BE2C (cell line): ENCODE measurements at regions not wholly inside any gene's neighbourhood (a gene's known extent, or its start where the extent isn't known, plus 50 kb on each side); places are given as distances from the start of the nearest gene placed in this dataset.

ENCODE experiments used
- DNase-seq: peaks from one replicate; pipeline ENCODE4 v3.0.0-alpha.2; 2020
- H3K27me3 ChIP-seq: fragments of 250-450 bp; sonication (Bioruptor Pico); 2 replicates; pipeline ENCODE4 v1.5.1; 2020; ENCODE audit warnings: mild to moderate bottlenecking
- H3K36me3 ChIP-seq: fragments of 250-450 bp; sonication (Bioruptor Pico); 2 replicates; pipeline ENCODE4 v1.5.1; 2020; ENCODE audit warnings: mild to moderate bottlenecking
- H3K4me1 ChIP-seq: fragments of 250-450 bp; sonication (Bioruptor Pico); 2 replicates; pipeline ENCODE4 v1.5.1; 2020
- H3K4me3 ChIP-seq: 2 replicates; pipeline ENCODE4 v1.5.1; 2011; ENCODE audit warnings: low read depth, low read length
- H3K9me3 ChIP-seq: fragments of 250-450 bp; sonication (Bioruptor Pico); 2 replicates; pipeline ENCODE4 v1.5.1; 2020
- TF ChIP-seq, protein P1 (sequence below): IDR thresholded peaks from 2 replicates; pipeline ENCODE4 v1.5.1; 2012; ENCODE audit warnings: mild to moderate bottlenecking, low read depth, low read length

DNA sequence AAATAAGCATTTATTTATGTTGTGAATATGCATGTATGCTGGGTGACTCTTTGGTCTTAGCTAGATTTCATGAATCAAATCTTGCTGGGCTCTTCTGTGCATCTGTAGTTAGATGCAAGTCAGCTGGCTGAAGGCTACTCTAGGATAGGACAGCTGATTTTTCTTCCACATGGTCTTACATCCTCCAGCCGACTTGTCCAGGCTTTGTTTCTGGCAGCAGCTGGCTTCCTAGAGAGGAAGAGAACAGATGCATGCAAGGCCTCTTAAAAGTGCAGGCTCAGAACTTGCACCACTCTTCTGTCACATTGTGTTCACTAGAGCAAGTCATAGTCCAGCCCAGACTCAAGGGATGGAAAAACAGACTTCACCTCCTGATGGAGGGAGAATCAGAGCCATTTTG lies 435.4 kb upstream of the STXBP6 start:
- no peaks in the 10 kb centered on the region for H3K9me3 ChIP-seq
- TF ChIP-seq, protein P1, sequence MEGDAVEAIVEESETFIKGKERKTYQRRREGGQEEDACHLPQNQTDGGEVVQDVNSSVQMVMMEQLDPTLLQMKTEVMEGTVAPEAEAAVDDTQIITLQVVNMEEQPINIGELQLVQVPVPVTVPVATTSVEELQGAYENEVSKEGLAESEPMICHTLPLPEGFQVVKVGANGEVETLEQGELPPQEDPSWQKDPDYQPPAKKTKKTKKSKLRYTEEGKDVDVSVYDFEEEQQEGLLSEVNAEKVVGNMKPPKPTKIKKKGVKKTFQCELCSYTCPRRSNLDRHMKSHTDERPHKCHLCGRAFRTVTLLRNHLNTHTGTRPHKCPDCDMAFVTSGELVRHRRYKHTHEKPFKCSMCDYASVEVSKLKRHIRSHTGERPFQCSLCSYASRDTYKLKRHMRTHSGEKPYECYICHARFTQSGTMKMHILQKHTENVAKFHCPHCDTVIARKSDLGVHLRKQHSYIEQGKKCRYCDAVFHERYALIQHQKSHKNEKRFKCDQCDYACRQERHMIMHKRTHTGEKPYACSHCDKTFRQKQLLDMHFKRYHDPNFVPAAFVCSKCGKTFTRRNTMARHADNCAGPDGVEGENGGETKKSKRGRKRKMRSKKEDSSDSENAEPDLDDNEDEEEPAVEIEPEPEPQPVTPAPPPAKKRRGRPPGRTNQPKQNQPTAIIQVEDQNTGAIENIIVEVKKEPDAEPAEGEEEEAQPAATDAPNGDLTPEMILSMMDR = no peak
- DNase-seq = no peak
- H3K4me1 ChIP-seq = no peaks in the 10 kb centered on the region
- no peak overlapping the region for H3K4me3 ChIP-seq
- H3K36me3 ChIP-seq = no peaks in the 10 kb centered on the region
- H3K27me3 ChIP-seq = no peaks in the 10 kb centered on the region

DNA sequence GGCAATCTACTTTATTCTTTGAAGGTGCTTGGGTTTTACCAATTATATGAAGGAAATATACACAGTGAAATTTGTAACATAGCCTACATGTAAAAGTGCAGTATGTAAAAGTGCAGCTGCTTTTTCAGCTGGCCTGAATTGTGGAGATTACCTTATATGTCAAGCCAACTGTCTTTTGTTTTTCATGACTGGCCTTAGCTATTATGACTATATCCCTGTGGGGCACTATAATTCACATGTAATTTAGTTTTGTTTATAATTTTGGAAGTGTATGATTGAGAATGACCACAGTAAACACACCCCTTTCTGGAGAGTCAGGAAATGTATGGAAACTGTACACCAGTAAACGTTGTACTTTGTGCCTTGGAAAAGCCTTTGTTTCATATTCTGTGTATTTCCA lies 435.0 kb upstream of the STXBP6 start:
- DNase-seq = no peak
- Histone ChIP-seq H3K9me3 (no peaks in the 10 kb centered on the region), H3K36me3 (no peaks in the 10 kb centered on the region), H3K4me3 (no peak overlapping the region), H3K27me3 (no peaks in the 10 kb centered on the region), H3K4me1 (no peaks in the 10 kb centered on the region)
- TF ChIP-seq, protein P1 = no peak

DNA sequence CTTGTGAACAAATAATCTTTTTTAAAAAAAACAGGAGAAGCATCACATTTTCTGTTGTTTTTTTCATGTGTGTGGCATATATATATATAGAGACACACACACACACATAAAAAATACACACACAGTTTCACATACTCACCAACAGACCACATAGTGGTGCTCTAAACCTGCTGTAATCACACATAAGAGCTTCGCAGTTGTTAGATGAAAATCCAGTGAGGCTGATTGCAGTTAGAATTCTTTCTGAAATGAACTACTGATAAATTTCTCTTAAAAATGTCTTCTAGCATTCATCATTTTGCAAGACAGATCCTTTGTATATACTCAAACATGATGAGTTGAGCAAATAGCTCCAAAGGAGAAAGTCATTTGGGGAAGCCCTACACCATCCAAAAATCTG lies 434.3 kb upstream of the STXBP6 start:
- no peaks in the 10 kb centered on the region for H3K9me3 ChIP-seq
- TF ChIP-seq, protein P1 = no peak

DNA sequence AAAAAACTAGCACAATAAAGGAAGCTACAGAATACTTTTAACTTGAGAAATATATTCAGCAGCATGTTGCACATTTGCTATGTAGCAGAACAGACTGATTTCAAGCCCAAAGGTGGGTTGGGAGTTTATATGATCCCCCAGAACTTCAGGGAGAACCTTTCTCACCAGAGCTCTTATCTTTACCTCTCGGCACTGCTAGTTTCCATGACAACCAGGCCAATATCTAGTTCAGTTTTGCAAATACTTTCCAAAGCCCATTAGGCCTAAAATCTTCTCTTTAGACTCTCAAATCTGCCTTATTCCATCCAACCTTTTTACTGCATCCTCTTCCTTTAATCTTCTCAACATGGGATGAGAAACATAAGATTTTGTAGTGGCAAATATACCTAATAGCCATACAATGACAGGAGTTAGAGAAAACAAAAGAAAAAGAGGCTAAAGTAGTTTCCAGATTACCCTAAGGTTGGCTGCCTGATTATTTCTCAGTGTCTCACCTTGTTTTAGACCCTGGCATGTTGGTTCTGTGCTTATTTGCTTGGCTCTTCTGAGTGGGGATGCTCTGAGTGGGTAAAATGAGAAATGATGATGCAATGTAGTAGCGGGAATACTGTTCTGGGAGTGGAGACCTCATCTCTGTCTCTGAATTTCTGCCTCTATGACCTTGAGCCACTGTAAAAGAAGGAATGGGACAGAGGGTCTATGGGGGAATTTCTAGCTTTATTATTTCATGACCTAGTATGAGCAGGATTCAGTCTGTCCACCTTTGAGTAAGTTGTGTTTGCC lies 427.6 kb upstream of the STXBP6 start:
- TF ChIP-seq, protein P1 = no peak
- no peaks in the 10 kb centered on the region for H3K27me3 ChIP-seq
- H3K36me3 ChIP-seq = no peaks in the 10 kb centered on the region
- no peaks in the 10 kb centered on the region for H3K4me1 ChIP-seq
- no peak for DNase-seq
- H3K9me3 ChIP-seq = no peaks in the 10 kb centered on the region
- no peak overlapping the region for H3K4me3 ChIP-seq

More for the DNA sequence above, 434.3 kb upstream of the STXBP6 start:
- H3K4me1 ChIP-seq = no peaks in the 10 kb centered on the region
- no peaks in the 10 kb centered on the region for H3K36me3 ChIP-seq
- no peak for DNase-seq
- H3K27me3 ChIP-seq = no peaks in the 10 kb centered on the region
- H3K4me3 ChIP-seq = no peak overlapping the region

DNA sequence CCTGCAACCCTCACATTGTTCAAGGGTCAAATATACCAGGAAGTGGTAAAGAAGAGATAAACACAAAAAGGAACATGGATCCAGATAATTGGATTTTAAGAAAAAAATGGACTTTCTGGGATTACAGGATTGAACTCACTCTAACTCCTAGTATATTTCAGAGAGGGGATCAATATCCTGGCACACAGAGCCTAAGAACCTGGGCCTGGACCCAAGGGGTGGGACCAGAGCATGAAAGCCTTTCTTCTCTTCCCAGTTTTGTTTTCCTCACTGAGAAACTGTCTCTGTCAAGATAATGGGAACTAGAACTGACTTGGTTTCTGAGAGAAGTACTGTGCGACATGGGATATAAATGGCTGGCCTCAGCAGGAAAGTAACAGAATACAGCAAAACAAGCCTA lies 422.8 kb upstream of the STXBP6 start:
- no peaks in the 10 kb centered on the region for H3K36me3 ChIP-seq
- TF ChIP-seq, protein P1 = no peak
- no peak for DNase-seq
- no peak overlapping the region for H3K4me3 ChIP-seq
- H3K4me1 ChIP-seq = no peaks in the 10 kb centered on the region
- H3K9me3 ChIP-seq = no peaks in the 10 kb centered on the region; the same call in 1 of the 2 replicates
- H3K27me3 ChIP-seq = no peaks in the 10 kb centered on the region

DNA sequence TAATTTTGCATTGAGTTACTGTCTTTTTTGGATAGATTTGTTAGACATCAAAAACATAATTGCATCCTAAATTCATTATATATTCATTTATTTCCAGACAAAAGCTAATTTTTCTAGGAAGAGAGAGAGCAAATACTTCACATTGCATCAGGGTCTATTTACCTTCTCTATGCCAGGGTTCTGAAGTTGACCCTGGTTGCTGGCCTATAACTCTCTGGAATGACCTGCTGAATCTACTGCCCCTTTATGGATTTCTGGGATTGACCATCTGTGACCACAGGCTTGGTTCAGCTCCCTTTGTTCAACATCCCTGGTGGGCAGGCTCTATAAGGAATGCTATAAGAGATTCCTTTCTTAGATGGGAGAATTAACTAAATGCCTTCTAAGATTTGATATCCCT lies 414.8 kb upstream of the STXBP6 start:
- no peaks in the 10 kb centered on the region for H3K4me1 ChIP-seq
- no peaks in the 10 kb centered on the region for H3K36me3 ChIP-seq
- no peaks in the 10 kb centered on the region for H3K9me3 ChIP-seq
- DNase-seq = no peak
- H3K27me3 ChIP-seq = no peaks in the 10 kb centered on the region
- TF ChIP-seq, protein P1 = no peak
- no peak overlapping the region for H3K4me3 ChIP-seq
